ENCODE measurements at regions not wholly inside any gene's neighbourhood (a gene's known extent, or its start where the extent isn't known, plus 50 kb on each side); places are given as distances from the start of the nearest gene placed in this dataset.

DNA sequence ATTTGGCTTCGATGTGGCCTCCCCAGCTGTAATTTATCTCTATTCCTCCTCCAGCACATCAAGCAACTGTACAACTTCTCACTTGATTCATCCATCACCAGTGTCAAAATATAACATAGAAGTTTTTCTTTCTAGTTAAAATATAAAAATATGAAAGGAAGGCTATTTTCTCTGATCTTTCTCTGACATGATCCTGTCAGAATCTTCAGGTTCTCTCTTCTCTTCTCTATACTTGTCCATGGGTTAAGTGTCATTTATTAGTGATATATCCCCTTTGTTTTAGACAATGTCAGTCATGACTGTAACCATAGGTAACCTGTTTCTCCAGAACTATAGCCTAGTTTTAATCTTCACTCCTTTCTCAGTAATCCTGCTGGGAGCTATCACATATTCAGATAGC lies 132.5 kb upstream of the G2E3 start:
- WGBS, 2 donors = 47 to 74% methylated on average over 1 of the region's 1 CpG
- intact Hi-C loops (cut with DNase I) = no loop called here
- Histone ChIP-seq H3K4me1 (no peaks in the 10 kb centered on the region), H3K36me3 (no peaks in the 10 kb centered on the region), H3K27ac (no peak overlapping the region), H3K4me3 (no peak overlapping the region), H3K27me3 (no peaks in the 10 kb centered on the region), H3K9me3 (no peaks in the 10 kb centered on the region)
- DNase-seq = no peak
- no peak for TF ChIP-seq POLR2A (IDR thresholded peaks at IDR 0.05)
- TF ChIP-seq, protein P1, sequence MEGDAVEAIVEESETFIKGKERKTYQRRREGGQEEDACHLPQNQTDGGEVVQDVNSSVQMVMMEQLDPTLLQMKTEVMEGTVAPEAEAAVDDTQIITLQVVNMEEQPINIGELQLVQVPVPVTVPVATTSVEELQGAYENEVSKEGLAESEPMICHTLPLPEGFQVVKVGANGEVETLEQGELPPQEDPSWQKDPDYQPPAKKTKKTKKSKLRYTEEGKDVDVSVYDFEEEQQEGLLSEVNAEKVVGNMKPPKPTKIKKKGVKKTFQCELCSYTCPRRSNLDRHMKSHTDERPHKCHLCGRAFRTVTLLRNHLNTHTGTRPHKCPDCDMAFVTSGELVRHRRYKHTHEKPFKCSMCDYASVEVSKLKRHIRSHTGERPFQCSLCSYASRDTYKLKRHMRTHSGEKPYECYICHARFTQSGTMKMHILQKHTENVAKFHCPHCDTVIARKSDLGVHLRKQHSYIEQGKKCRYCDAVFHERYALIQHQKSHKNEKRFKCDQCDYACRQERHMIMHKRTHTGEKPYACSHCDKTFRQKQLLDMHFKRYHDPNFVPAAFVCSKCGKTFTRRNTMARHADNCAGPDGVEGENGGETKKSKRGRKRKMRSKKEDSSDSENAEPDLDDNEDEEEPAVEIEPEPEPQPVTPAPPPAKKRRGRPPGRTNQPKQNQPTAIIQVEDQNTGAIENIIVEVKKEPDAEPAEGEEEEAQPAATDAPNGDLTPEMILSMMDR (IDR thresholded peaks at IDR 0.05) = no peak

DNA sequence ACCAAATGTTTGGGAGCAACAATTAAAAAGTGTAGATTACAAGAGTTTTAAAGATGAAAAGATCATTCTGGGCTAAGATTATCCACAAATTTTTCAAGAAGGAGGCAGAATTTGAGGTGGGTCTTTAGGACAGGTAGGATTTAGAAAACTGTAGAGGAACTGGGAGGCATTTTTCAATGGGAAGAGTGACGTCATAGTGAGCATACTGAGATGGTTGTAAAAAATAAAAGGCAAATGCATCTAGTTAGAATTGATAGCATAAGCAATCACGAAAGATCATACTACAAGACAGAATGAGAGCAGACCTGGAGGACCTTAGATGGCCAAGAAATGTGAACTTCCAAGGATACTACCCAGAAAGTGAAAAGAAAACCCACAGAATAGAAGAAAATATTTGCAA lies 131.6 kb upstream of the G2E3 start:
- 66 to 78% methylated on average over 2 of the region's 2 CpGs for WGBS, 2 donors
- TF ChIP-seq, protein P1 (IDR thresholded peaks at IDR 0.05) = no peak
- TF ChIP-seq POLR2A (IDR thresholded peaks at IDR 0.05) = no peak

GRCh38 chr14:30427846-30428245 lies 131.1 kb upstream of the G2E3 start:
- H3K9me3 ChIP-seq = no peaks in the 10 kb centered on the region
- no peak overlapping the region for H3K27ac ChIP-seq
- no peaks in the 10 kb centered on the region for H3K36me3 ChIP-seq
- TF ChIP-seq POLR2A (IDR thresholded peaks at IDR 0.05) = no peak
- TF ChIP-seq, protein P1 (IDR thresholded peaks at IDR 0.05) = no peak
- H3K27me3 ChIP-seq = no peaks in the 10 kb centered on the region
- no peak overlapping the region for H3K4me3 ChIP-seq
- no peak for DNase-seq
- intact Hi-C loops (cut with DNase I) = no loop called here
- no peaks in the 10 kb centered on the region for H3K4me1 ChIP-seq

More for the DNA sequence above, 131.6 kb upstream of the G2E3 start:
- H3K36me3 ChIP-seq = no peaks in the 10 kb centered on the region
- no peaks in the 10 kb centered on the region for H3K9me3 ChIP-seq
- intact Hi-C loops (cut with DNase I) = no loop called here
- DNase-seq = no peak
- no peaks in the 10 kb centered on the region for H3K4me1 ChIP-seq
- no peak overlapping the region for H3K4me3 ChIP-seq
- H3K27ac ChIP-seq = no peak overlapping the region
- no peaks in the 10 kb centered on the region for H3K27me3 ChIP-seq

- Histone ChIP-seq H3K9me3 (no peaks in the 10 kb centered on the region), H3K4me1 (no peaks in the 10 kb centered on the region), H3K36me3 (no peaks in the 10 kb centered on the region), H3K27me3 (no peaks in the 10 kb centered on the region), H3K4me3 (no peak overlapping the region), H3K27ac (no peak overlapping the region)
- intact Hi-C loops (cut with DNase I) = no loop called here
- no peak for DNase-seq
- no peak for TF ChIP-seq POLR2A (IDR thresholded peaks at IDR 0.05)
- TF ChIP-seq, protein P1 (IDR thresholded peaks at IDR 0.05) = no peak
- 43 to 55% methylated on average over 1 of the region's 1 CpG for WGBS, 2 donors
Observed at GRCh38 chr14:30431552-30431951, 127.4 kb upstream of the G2E3 start.

DNA sequence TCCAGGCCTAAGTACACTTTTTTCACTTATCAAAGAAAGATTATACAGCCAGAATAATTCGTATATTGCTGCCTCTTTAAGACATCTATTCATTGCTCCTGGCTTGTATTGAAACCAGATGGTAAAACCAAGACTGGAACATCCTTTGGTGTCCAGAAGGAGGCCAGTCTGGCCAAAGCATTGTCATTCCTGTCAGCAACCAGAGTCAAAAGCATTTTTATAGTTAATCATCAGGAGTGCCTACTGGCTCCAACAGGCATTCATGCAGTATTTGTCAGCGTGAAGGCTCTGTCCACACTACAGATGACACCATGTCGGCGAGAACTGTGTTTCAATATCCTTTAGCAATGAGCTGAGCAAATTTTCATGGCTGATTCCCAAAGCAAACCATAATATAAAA lies 118.0 kb upstream of the G2E3 start:
- no peak for DNase-seq
- Histone ChIP-seq H3K27ac (no peak overlapping the region), H3K4me1 (no peaks in the 10 kb centered on the region), H3K9me3 (no peaks in the 10 kb centered on the region), H3K36me3 (no peaks in the 10 kb centered on the region), H3K4me3 (no peak overlapping the region), H3K27me3 (no peaks in the 10 kb centered on the region)
- WGBS, 2 donors = 86 to 88% methylated on average over 4 of the region's 4 CpGs
- no peak for TF ChIP-seq POLR2A (IDR thresholded peaks at IDR 0.05)
- TF ChIP-seq, protein P1 (IDR thresholded peaks at IDR 0.05) = no peak
- intact Hi-C loops (cut with DNase I) = no loop called here

Measured in esophagus squamous epithelium (tissue), 5 donors.